ENCODE measurements at regions not wholly inside any gene's neighbourhood (a gene's known extent, or its start where the extent isn't known, plus 50 kb on each side); places are given as distances from the start of the nearest gene placed in this dataset.

GRCh38 chr12:127101076-127101475 lies 1165.9 kb upstream of the TMEM132C start (continued):
- no peak for TF ChIP-seq REST (IDR thresholded peaks at IDR 0.05; ENCODE audit: unreplicated experiment)
- no peak for TF ChIP-seq ZNF331 (CRISPR knock-in tag; IDR thresholded peaks at IDR 0.05; ENCODE audit: low read depth)
- no peak for TF ChIP-seq CREB1 (CRISPR knock-in tag; IDR thresholded peaks at IDR 0.05; ENCODE audit: low read depth)

- no peaks in the 10 kb centered on the region for H3K27me3 ChIP-seq (ENCODE audit: insufficient read depth)
- no peaks in the 10 kb centered on the region for H4K20me1 ChIP-seq (replicated peaks; ENCODE audit: insufficient read depth)
- H3F3A ChIP-seq (replicated peaks; ENCODE audit: low read depth) = no peaks in the 10 kb centered on the region
- Mint-ChIP-seq H3K4me3 (no peak overlapping the region), H3K9me3 (peaks cover 93% of the 10 kb centered on the region), H3K27ac (no peak overlapping the region), H3K27me3 (ENCODE audit: insufficient read depth, low read depth, poor library complexity) (peaks cover 2% of the 10 kb centered on the region), H3K4me1 (no peaks in the 10 kb centered on the region), H3K36me3 (ENCODE audit: low read depth) (peaks cover 51% of the 10 kb centered on the region)
- no peak overlapping the region for H3K4me3 ChIP-seq
- no peak overlapping the region for H2AFZ ChIP-seq
- H3K79me2 ChIP-seq (replicated peaks; ENCODE audit: insufficient read depth) = no peaks in the 10 kb centered on the region
- DNase-seq (ENCODE audit: low spot score) (no peak), ATAC-seq (no peak)
- H3K4me2 ChIP-seq = no peak overlapping the region
- no peaks in the 10 kb centered on the region for H3K4me1 ChIP-seq (ENCODE audit: insufficient read depth)
- no peaks in the 10 kb centered on the region for H3K9me2 ChIP-seq (ENCODE audit: insufficient read depth)
- H3K27ac ChIP-seq (ENCODE audit: low read depth) = no peak overlapping the region
- H3K36me3 ChIP-seq (ENCODE audit: insufficient read depth) = no peaks in the 10 kb centered on the region
- no peak for TF ChIP-seq ZNF331 (CRISPR knock-in tag; IDR thresholded peaks at IDR 0.05; ENCODE audit: low read depth)
- no peak for TF ChIP-seq POLR2AphosphoS5 (IDR thresholded peaks at IDR 0.05; ENCODE audit: low read depth)
- TF ChIP-seq ZNF114 (CRISPR knock-in tag; IDR thresholded peaks at IDR 0.05) = no peak
- no peak for TF ChIP-seq EZH2phosphoT487 (IDR thresholded peaks at IDR 0.05; ENCODE audit: unreplicated experiment)
- no peak for TF ChIP-seq CREB1 (CRISPR knock-in tag; IDR thresholded peaks at IDR 0.05; ENCODE audit: low read depth)
- no peak for TF ChIP-seq JUNB (IDR thresholded peaks at IDR 0.05; ENCODE audit: unreplicated experiment)
- no peak for TF ChIP-seq REST (IDR thresholded peaks at IDR 0.05; ENCODE audit: unreplicated experiment)
- TF ChIP-seq ZNF462 (CRISPR knock-in tag; IDR thresholded peaks at IDR 0.05) = no peak
- no peak for TF ChIP-seq EZH2 (IDR thresholded peaks at IDR 0.05; ENCODE audit: low read depth, unreplicated experiment)
- TF ChIP-seq ETS1 (IDR thresholded peaks at IDR 0.05) = no peak
- no peak for TF ChIP-seq STAT1 (IDR thresholded peaks at IDR 0.05; ENCODE audit: unreplicated experiment)
Measured at GRCh38 chr12:127106041-127106440, 1160.9 kb upstream of the TMEM132C start.
